ENCODE measurements at regions not wholly inside any gene's neighbourhood (a gene's known extent, or its start where the extent isn't known, plus 50 kb on each side); places are given as distances from the start of the nearest gene placed in this dataset.

- Histone ChIP-seq H3K36me3 (ENCODE audit: insufficient read depth, low read length) (no peaks in the 10 kb centered on the region), H4K20me1 (ENCODE audit: insufficient read depth, low read length, poor library complexity, severe bottlenecking) (no peaks in the 10 kb centered on the region), H2AFZ (ENCODE audit: low read length) (no peak overlapping the region), H3K9ac (ENCODE audit: low read depth, low read length, poor library complexity, severe bottlenecking) (no peak overlapping the region), H3K4me3 (ENCODE audit: low read length, poor library complexity, severe bottlenecking) (no peak overlapping the region), H3K4me1 (ENCODE audit: insufficient read depth, low read length, poor library complexity, severe bottlenecking) (peaks cover 35% of the 10 kb centered on the region), H3K9me2 (replicated peaks; ENCODE audit: low read depth, low read length) (no peaks in the 10 kb centered on the region), H3K79me2 (ENCODE audit: insufficient read depth, low read length) (no peaks in the 10 kb centered on the region), H3F3A (ENCODE audit: low read depth) (peaks cover 5% of the 10 kb centered on the region; the same call in 1 of the 2 replicates), H3K9me3 (ENCODE audit: insufficient read depth, low read depth, low read length) (no peaks in the 10 kb centered on the region), H3K4me2 (ENCODE audit: low read depth, low read length, poor library complexity, severe bottlenecking) (no peak overlapping the region), H3K27me3 (ENCODE audit: insufficient read depth, low read length, poor library complexity, severe bottlenecking) (no peaks in the 10 kb centered on the region)
- TF ChIP-seq CTCF (conservative IDR thresholded peaks at IDR 0.05; ENCODE audit: low read length) (no peak), EZH2phosphoT487 (IDR thresholded peaks at IDR 0.05; ENCODE audit: borderline replicate concordance) (no peak)
These were observed 58.4 kb downstream of the ARL4C start for GRCh38 chr2:234438305-234438977.

GRCh38 chr2:234437642-234438304 lies 59.1 kb downstream of the ARL4C start:
- Histone ChIP-seq H3K4me1 (ENCODE audit: insufficient read depth, low read length, poor library complexity, severe bottlenecking) (peaks cover 33% of the 10 kb centered on the region), H3K9me3 (ENCODE audit: insufficient read depth, low read depth, low read length) (no peaks in the 10 kb centered on the region), H3K79me2 (ENCODE audit: insufficient read depth, low read length) (no peaks in the 10 kb centered on the region), H3K4me3 (ENCODE audit: low read length, poor library complexity, severe bottlenecking) (no peak overlapping the region), H3K4me2 (ENCODE audit: low read depth, low read length, poor library complexity, severe bottlenecking) (no peak overlapping the region), H3K27me3 (ENCODE audit: insufficient read depth, low read length, poor library complexity, severe bottlenecking) (no peaks in the 10 kb centered on the region), H3K36me3 (ENCODE audit: insufficient read depth, low read length) (no peaks in the 10 kb centered on the region), H3F3A (ENCODE audit: low read depth) (no peaks in the 10 kb centered on the region), H4K20me1 (ENCODE audit: insufficient read depth, low read length, poor library complexity, severe bottlenecking) (no peaks in the 10 kb centered on the region), H3K9ac (ENCODE audit: low read depth, low read length, poor library complexity, severe bottlenecking) (no peak overlapping the region), H3K9me2 (replicated peaks; ENCODE audit: low read depth, low read length) (no peaks in the 10 kb centered on the region), H2AFZ (ENCODE audit: low read length) (no peak overlapping the region)
- TF ChIP-seq CTCF (conservative IDR thresholded peaks at IDR 0.05; ENCODE audit: low read length) (no peak), EZH2phosphoT487 (IDR thresholded peaks at IDR 0.05; ENCODE audit: borderline replicate concordance) (no peak)

GRCh38 chr2:234436482-234436837 lies 60.4 kb downstream of the ARL4C start:
- no peaks in the 10 kb centered on the region for H3K27me3 ChIP-seq (ENCODE audit: insufficient read depth, low read length, poor library complexity, severe bottlenecking)
- no peaks in the 10 kb centered on the region for H3F3A ChIP-seq (ENCODE audit: low read depth)
- peaks cover 33% of the 10 kb centered on the region for H3K4me1 ChIP-seq (ENCODE audit: insufficient read depth, low read length, poor library complexity, severe bottlenecking)
- no peaks in the 10 kb centered on the region for H4K20me1 ChIP-seq (ENCODE audit: insufficient read depth, low read length, poor library complexity, severe bottlenecking)
- no peak overlapping the region for H3K4me2 ChIP-seq (ENCODE audit: low read depth, low read length, poor library complexity, severe bottlenecking)
- no peak for TF ChIP-seq CTCF (conservative IDR thresholded peaks at IDR 0.05; ENCODE audit: low read length)
- H3K9ac ChIP-seq (ENCODE audit: low read depth, low read length, poor library complexity, severe bottlenecking): no peak overlapping the region
- no peaks in the 10 kb centered on the region for H3K79me2 ChIP-seq (ENCODE audit: insufficient read depth, low read length)
- no peak overlapping the region for H2AFZ ChIP-seq (ENCODE audit: low read length)
- H3K4me3 ChIP-seq (ENCODE audit: low read length, poor library complexity, severe bottlenecking): no peak overlapping the region
- H3K9me2 ChIP-seq (replicated peaks; ENCODE audit: low read depth, low read length): no peaks in the 10 kb centered on the region
- no peaks in the 10 kb centered on the region for H3K9me3 ChIP-seq (ENCODE audit: insufficient read depth, low read depth, low read length)
- no peaks in the 10 kb centered on the region for H3K36me3 ChIP-seq (ENCODE audit: insufficient read depth, low read length)

All from Loucy (cell line).